ENCODE measurements at regions not wholly inside any gene's neighbourhood (a gene's known extent, or its start where the extent isn't known, plus 50 kb on each side); places are given as distances from the start of the nearest gene placed in this dataset.

GRCh38 chr20:10788877-10789276 is 115.1 kb upstream of the JAG1 start:
- DNase-seq (no peak), ATAC-seq (no peak)

GRCh38 chr20:10789386-10789785 is 115.6 kb upstream of the JAG1 start:
- intact Hi-C loops (cut with DNase I, micrococcal nuclease) = no loop called here
- ATAC-seq (no peak), DNase-seq (no peak)

More at GRCh38 chr20:10788877-10789276, 115.1 kb upstream of the JAG1 start:
- Histone ChIP-seq H3K36me3 (ENCODE audit: low read depth) (no peaks in the 10 kb centered on the region), H3K4me3 (no peak overlapping the region), H3K9me3 (no peaks in the 10 kb centered on the region), H3K4me1 (ENCODE audit: low read depth) (peaks cover 8% of the 10 kb centered on the region)
- TF ChIP-seq, protein P1, sequence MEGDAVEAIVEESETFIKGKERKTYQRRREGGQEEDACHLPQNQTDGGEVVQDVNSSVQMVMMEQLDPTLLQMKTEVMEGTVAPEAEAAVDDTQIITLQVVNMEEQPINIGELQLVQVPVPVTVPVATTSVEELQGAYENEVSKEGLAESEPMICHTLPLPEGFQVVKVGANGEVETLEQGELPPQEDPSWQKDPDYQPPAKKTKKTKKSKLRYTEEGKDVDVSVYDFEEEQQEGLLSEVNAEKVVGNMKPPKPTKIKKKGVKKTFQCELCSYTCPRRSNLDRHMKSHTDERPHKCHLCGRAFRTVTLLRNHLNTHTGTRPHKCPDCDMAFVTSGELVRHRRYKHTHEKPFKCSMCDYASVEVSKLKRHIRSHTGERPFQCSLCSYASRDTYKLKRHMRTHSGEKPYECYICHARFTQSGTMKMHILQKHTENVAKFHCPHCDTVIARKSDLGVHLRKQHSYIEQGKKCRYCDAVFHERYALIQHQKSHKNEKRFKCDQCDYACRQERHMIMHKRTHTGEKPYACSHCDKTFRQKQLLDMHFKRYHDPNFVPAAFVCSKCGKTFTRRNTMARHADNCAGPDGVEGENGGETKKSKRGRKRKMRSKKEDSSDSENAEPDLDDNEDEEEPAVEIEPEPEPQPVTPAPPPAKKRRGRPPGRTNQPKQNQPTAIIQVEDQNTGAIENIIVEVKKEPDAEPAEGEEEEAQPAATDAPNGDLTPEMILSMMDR (IDR thresholded peaks at IDR 0.05) = no peak
- intact Hi-C loops (cut with DNase I, micrococcal nuclease) = no loop called here

GRCh38 chr20:10790013-10790412 is 116.2 kb upstream of the JAG1 start:
- DNase-seq = peak in 2 of 3 donors; percentile 24 to 42
- no peaks in the 10 kb centered on the region for H3K9me3 ChIP-seq
- H3K4me1 ChIP-seq (ENCODE audit: low read depth) = no peaks in the 10 kb centered on the region
- peak; percentile 81 for ATAC-seq
- intact Hi-C loops (cut with DNase I, micrococcal nuclease) = no loop called here
- H3K4me3 ChIP-seq = no peak overlapping the region
- no peaks in the 10 kb centered on the region for H3K36me3 ChIP-seq (ENCODE audit: low read depth)
- TF ChIP-seq, protein P1 (IDR thresholded peaks at IDR 0.05) = no peak

More at GRCh38 chr20:10789386-10789785, 115.6 kb upstream of the JAG1 start:
- TF ChIP-seq, protein P1 (IDR thresholded peaks at IDR 0.05) = no peak
- no peak overlapping the region for H3K4me3 ChIP-seq
- peaks cover 3% of the 10 kb centered on the region for H3K4me1 ChIP-seq (ENCODE audit: low read depth)
- no peaks in the 10 kb centered on the region for H3K9me3 ChIP-seq
- H3K36me3 ChIP-seq (ENCODE audit: low read depth) = no peaks in the 10 kb centered on the region

- H3K4me3 ChIP-seq = no peak overlapping the region
- DNase-seq (no peak), ATAC-seq (no peak)
- TF ChIP-seq, protein P1 (IDR thresholded peaks at IDR 0.05) = no peak
- no peaks in the 10 kb centered on the region for H3K4me1 ChIP-seq (ENCODE audit: low read depth)
- H3K9me3 ChIP-seq = no peaks in the 10 kb centered on the region
- intact Hi-C loops (cut with DNase I, micrococcal nuclease) = no loop called here
- no peaks in the 10 kb centered on the region for H3K36me3 ChIP-seq (ENCODE audit: low read depth)
Measured at GRCh38 chr20:10792291-10792690, 118.5 kb upstream of the JAG1 start.

DNA sequence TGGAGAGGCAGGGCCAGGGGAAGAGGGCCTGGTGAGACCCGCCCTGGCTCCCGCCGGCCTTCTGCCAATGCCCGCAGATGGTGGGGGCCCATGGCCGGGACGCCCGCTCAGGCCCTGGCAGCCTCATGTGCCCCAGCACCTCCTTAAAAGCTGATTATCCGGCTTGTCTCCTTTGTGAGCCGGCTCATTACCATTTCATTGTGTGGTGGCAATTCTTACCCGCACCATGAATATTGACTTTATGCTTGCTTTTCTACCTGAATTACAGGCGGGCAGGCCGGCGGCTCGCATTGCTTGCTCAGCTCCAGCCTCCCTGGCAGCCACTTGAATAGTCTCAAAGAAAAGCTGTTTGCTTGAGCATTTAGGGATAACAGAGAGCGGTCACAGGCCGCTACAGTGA is 120.0 kb upstream of the JAG1 start:
- intact Hi-C loops (cut with DNase I, micrococcal nuclease) = no loop called here
- DNase-seq (no peak), ATAC-seq (no peak)
- H3K4me3 ChIP-seq = no peak overlapping the region
- no peaks in the 10 kb centered on the region for H3K4me1 ChIP-seq (ENCODE audit: low read depth)
- TF ChIP-seq, protein P1 (IDR thresholded peaks at IDR 0.05) = no peak
- no peaks in the 10 kb centered on the region for H3K36me3 ChIP-seq (ENCODE audit: low read depth)
- H3K9me3 ChIP-seq = no peaks in the 10 kb centered on the region

DNA sequence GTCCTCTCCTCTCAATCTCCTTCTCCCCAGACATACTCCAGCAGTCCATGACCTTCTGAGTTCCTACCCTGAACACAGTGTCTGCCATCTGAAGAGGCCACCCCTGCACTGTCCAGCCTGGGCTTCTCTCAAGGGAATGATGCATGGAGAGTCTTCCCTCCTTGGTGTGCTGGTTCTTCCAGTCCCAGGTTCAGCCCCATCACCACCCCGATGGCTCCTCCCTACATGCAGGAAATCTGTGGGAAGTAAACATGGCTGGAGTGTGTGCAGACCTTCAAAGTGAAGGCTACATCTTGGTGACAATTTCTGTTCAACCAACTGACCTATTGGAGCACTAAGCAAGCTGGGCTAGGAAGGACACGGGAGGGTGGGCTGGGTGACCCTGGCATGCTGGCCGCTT is 121.0 kb upstream of the JAG1 start:
- no peaks in the 10 kb centered on the region for H3K9me3 ChIP-seq
- no peak overlapping the region for H3K4me3 ChIP-seq
- TF ChIP-seq, protein P1 (IDR thresholded peaks at IDR 0.05) = no peak
- no peak for ATAC-seq
- DNase-seq = no peak
- intact Hi-C loops (cut with DNase I, micrococcal nuclease) = no loop called here
- H3K36me3 ChIP-seq (ENCODE audit: low read depth) = no peaks in the 10 kb centered on the region
- H3K4me1 ChIP-seq (ENCODE audit: low read depth) = no peaks in the 10 kb centered on the region

Data from mucosa of descending colon (tissue), 3 donors.